ENCODE measurements at regions not wholly inside any gene's neighbourhood (a gene's known extent, or its start where the extent isn't known, plus 50 kb on each side); places are given as distances from the start of the nearest gene placed in this dataset.

GRCh38 chr3:110741891-110742290 is 329.7 kb upstream of the NECTIN3 start:
- FAIRE-seq (no peak), DNase-seq (no peak), ATAC-seq (no peak)
- Histone ChIP-seq H3K4me1 (peaks cover 13 to 31% (median 26%) of the 10 kb centered on the region in 3 donors), H3K27ac (no peak overlapping the region), H3K9me3 (no peaks in the 10 kb centered on the region), H3K27me3 (no peaks in the 10 kb centered on the region), H3K4me3 (no peak overlapping the region), H3K36me3 (no peaks in the 10 kb centered on the region)
- intact Hi-C loops (cut with DNase I), result no loop called here
- TF ChIP-seq CTCF (IDR thresholded peaks at IDR 0.05), result no peak
- WGBS, 2 donors, result 40 to 54% methylated on average over 3 of the region's 3 CpGs

GRCh38 chr3:110743202-110743601 is 328.4 kb upstream of the NECTIN3 start:
- no peak overlapping the region for H3K4me3 ChIP-seq
- H3K4me1 ChIP-seq, result peaks cover 13 to 31% (median 26%) of the 10 kb centered on the region in 3 donors
- H3K36me3 ChIP-seq, result no peaks in the 10 kb centered on the region
- WGBS, 2 donors, result 8 to 16% methylated on average over 1 of the region's 1 CpG
- no peak for TF ChIP-seq CTCF (IDR thresholded peaks at IDR 0.05)
- peak overlapping the region in 2 of 4 donors; percentile 54 to 63 for H3K27ac ChIP-seq
- ATAC-seq, result peak; percentile 94 to 98 (median 96)
- no peaks in the 10 kb centered on the region for H3K27me3 ChIP-seq
- intact Hi-C loops (cut with DNase I), result no loop called here
- FAIRE-seq, result peak; percentile 23
- DNase-seq, result peak in 3 of 6 donors; percentile 22 to 55 (median 45)
- no peaks in the 10 kb centered on the region for H3K9me3 ChIP-seq

GRCh38 chr3:110743984-110744383 is 327.6 kb upstream of the NECTIN3 start:
- Histone ChIP-seq H3K4me1 (peaks cover 13 to 31% (median 26%) of the 10 kb centered on the region in 3 donors), H3K27ac (peak overlapping the region in 2 of 4 donors; percentile 54 to 63), H3K36me3 (no peaks in the 10 kb centered on the region), H3K4me3 (no peak overlapping the region), H3K9me3 (no peaks in the 10 kb centered on the region), H3K27me3 (no peaks in the 10 kb centered on the region)
- TF ChIP-seq CTCF (IDR thresholded peaks at IDR 0.05), result no peak
- ATAC-seq (peak; percentile 44 to 81 (median 72)), FAIRE-seq (peak; percentile 13), DNase-seq (peak in 2 of 6 donors; percentile 19 to 38)
- intact Hi-C loops (cut with DNase I), result no loop called here

- no peak overlapping the region for H3K4me3 ChIP-seq
- WGBS, 2 donors, result 57 to 70% methylated on average over 2 of the region's 2 CpGs
- no peak for DNase-seq
- H3K4me1 ChIP-seq, result peaks cover 13 to 31% (median 26%) of the 10 kb centered on the region in 3 donors
- intact Hi-C loops (cut with DNase I), result no loop called here
- no peaks in the 10 kb centered on the region for H3K9me3 ChIP-seq
- peak; percentile 5 for FAIRE-seq
- no peak overlapping the region for H3K27ac ChIP-seq
- no peaks in the 10 kb centered on the region for H3K27me3 ChIP-seq
- H3K36me3 ChIP-seq, result no peaks in the 10 kb centered on the region
- no peak for TF ChIP-seq CTCF (IDR thresholded peaks at IDR 0.05)
- ATAC-seq, result no peak
Observed at GRCh38 chr3:110744723-110745122, 326.9 kb upstream of the NECTIN3 start.

- Histone ChIP-seq H3K4me1 (peaks cover 7 to 9% (median 8%) of the 10 kb centered on the region in 3 donors), H3K9me3 (no peaks in the 10 kb centered on the region), H3K27me3 (no peaks in the 10 kb centered on the region), H3K27ac (no peak overlapping the region), H3K36me3 (no peaks in the 10 kb centered on the region), H3K4me3 (no peak overlapping the region)
- FAIRE-seq (no peak), DNase-seq (no peak), ATAC-seq (no peak)
- intact Hi-C loops (cut with DNase I), result no loop called here
- WGBS, 2 donors, result 94% methylated on average over 6 of the region's 6 CpGs
- TF ChIP-seq CTCF (IDR thresholded peaks at IDR 0.05), result no peak
Observed at GRCh38 chr3:110749006-110749405, 322.6 kb upstream of the NECTIN3 start.

All from pancreas (tissue), 10 donors.